OCI-LY3 (cell line): ENCODE measurements at regions not wholly inside any gene's neighbourhood (a gene's known extent, or its start where the extent isn't known, plus 50 kb on each side); places are given as distances from the start of the nearest gene placed in this dataset.

Experiments
- H2AFZ ChIP-seq: fragments of 200-600, 300-600 bp; shearing (Covaris generic); 2 replicates; pipeline ENCODE4 v1.6.0; 2014; ENCODE audit warnings: antibody characterized with exemption, low read depth, low read length
- H3K27ac ChIP-seq: fragments of 200-600, 300-600 bp; sonication (generic); 2 replicates; pipeline ENCODE4 v1.5.1; 2014; ENCODE audit warnings: mild to moderate bottlenecking, low read length, moderate library complexity, mixed read lengths
- H3K27me3 ChIP-seq: fragments of 200-600, 300-600 bp; sonication (generic); 2 replicates; pipeline ENCODE4 v1.6.1; 2014; ENCODE audit warnings: low read depth, low read length, mixed read lengths
- H3K36me3 ChIP-seq: fragments of 200-600, 300-600 bp; sonication (generic); replicated peaks from 2 replicates; pipeline ENCODE3; 2014; ENCODE audit warnings: low read depth, low read length, mixed read lengths
- H3K4me1 ChIP-seq: fragments of 300-600, 200-600 bp; sonication (generic); 2 replicates; pipeline ENCODE4 v1.6.1; 2014; ENCODE audit warnings: low read length, mixed read lengths
- H3K4me2 ChIP-seq: fragments of 200-600, 300-600 bp; sonication (generic); 2 replicates; pipeline ENCODE4 v1.6.1; 2014; ENCODE audit warnings: low read length, mixed read lengths
- H3K4me3 ChIP-seq: fragments of 300-600, 200-600 bp; sonication (generic); 2 replicates; pipeline ENCODE4 v1.5.1; 2014; ENCODE audit warnings: antibody characterized with exemption, mild to moderate bottlenecking, low read length, moderate library complexity
- H3K79me2 ChIP-seq: fragments of 300-600, 200-600 bp; shearing (Covaris generic); 2 replicates; pipeline ENCODE4 v1.6.1; 2014; ENCODE audit warnings: mild to moderate bottlenecking, low read length, mixed read lengths
- H3K9ac ChIP-seq: fragments of 300-600, 200-600 bp; shearing (Covaris generic); 2 replicates; pipeline ENCODE4 v1.6.0; 2014; ENCODE audit warnings: mild to moderate bottlenecking, low read length, moderate library complexity
- H3K9me3 ChIP-seq: fragments of 200-600, 300-600 bp; shearing (Covaris generic); 2 replicates; pipeline ENCODE4 v1.6.1; 2014; ENCODE audit warnings: low read length, mixed read lengths; ENCODE audit not compliant: insufficient read depth
- H4K20me1 ChIP-seq: fragments of 200-600, 300-600 bp; sonication (generic); 2 replicates; pipeline ENCODE4 v1.6.1; 2016; ENCODE audit warnings: low read length, mixed read lengths; ENCODE audit not compliant: insufficient read depth
- CTCF ChIP-seq: fragments of 200-600, 300-600 bp; sonication (generic); IDR thresholded peaks from 2 replicates; pipeline ENCODE4 v1.5.1; 2014; ENCODE audit warnings: antibody characterized with exemption, low read length, low read depth
- EZH2phosphoT487 ChIP-seq: fragments of 200-600 bp; shearing (Covaris generic); IDR thresholded peaks from 2 replicates; pipeline ENCODE4 v1.6.1; 2018; ENCODE audit warnings: antibody characterized with exemption, mixed run types, low read depth

GRCh38 chr5:73301208-73301901, 128.4 kb downstream of the TMEM174 start:
- Histone ChIP-seq H3K79me2 (no peaks in the 10 kb centered on the region), H2AFZ (no peak overlapping the region), H3K9me3 (no peaks in the 10 kb centered on the region), H3K4me1 (no peaks in the 10 kb centered on the region), H3K36me3 (no peaks in the 10 kb centered on the region), H3K4me3 (no peak overlapping the region), H3K27ac (no peak overlapping the region), H4K20me1 (no peaks in the 10 kb centered on the region), H3K4me2 (no peak overlapping the region), H3K9ac (no peak overlapping the region), H3K27me3 (no peaks in the 10 kb centered on the region)
- TF ChIP-seq EZH2phosphoT487, result no peak
- TF ChIP-seq CTCF, result no peak

GRCh38 chr5:73300337-73301207, 127.6 kb downstream of the TMEM174 start:
- Histone ChIP-seq H4K20me1 (no peaks in the 10 kb centered on the region), H3K4me1 (no peaks in the 10 kb centered on the region), H3K4me3 (no peak overlapping the region), H3K9me3 (no peaks in the 10 kb centered on the region), H3K4me2 (no peak overlapping the region), H3K27ac (no peak overlapping the region), H3K36me3 (no peaks in the 10 kb centered on the region), H3K9ac (no peak overlapping the region), H3K27me3 (no peaks in the 10 kb centered on the region), H2AFZ (no peak overlapping the region), H3K79me2 (no peaks in the 10 kb centered on the region)
- TF ChIP-seq EZH2phosphoT487 (no peak), CTCF (no peak)

- Histone ChIP-seq H3K79me2 (no peaks in the 10 kb centered on the region), H3K4me2 (no peak overlapping the region), H3K36me3 (no peaks in the 10 kb centered on the region), H3K27ac (no peak overlapping the region), H3K4me1 (no peaks in the 10 kb centered on the region), H3K9ac (no peak overlapping the region), H3K4me3 (no peak overlapping the region), H2AFZ (no peak overlapping the region), H3K9me3 (no peaks in the 10 kb centered on the region), H3K27me3 (no peaks in the 10 kb centered on the region), H4K20me1 (no peaks in the 10 kb centered on the region)
- no peak for TF ChIP-seq EZH2phosphoT487
- no peak for TF ChIP-seq CTCF
These were observed 126.8 kb downstream of the TMEM174 start for GRCh38 chr5:73299665-73300336.
